PC-3 (cell line): ENCODE measurements at regions not wholly inside any gene's neighbourhood (a gene's known extent, or its start where the extent isn't known, plus 50 kb on each side); places are given as distances from the start of the nearest gene placed in this dataset.

ENCODE experiments used
- CTCF ChIP-seq: fragments of 300-600 bp; sonication (generic); conservative IDR thresholded peaks from 2 replicates; pipeline ENCODE4 v1.5.1; 2017; ENCODE audit warnings: antibody characterized with exemption, low read depth, mild to moderate bottlenecking, low read length
- EZH2 ChIP-seq: fragments of 300-600 bp; sonication (generic); IDR thresholded peaks from one replicate; pipeline ENCODE4 v1.6.1; 2017; ENCODE audit warnings: antibody characterized with exemption, mild to moderate bottlenecking, low read length; ENCODE audit not compliant: unreplicated experiment
- EZH2phosphoT487 ChIP-seq: fragments of 300-600 bp; sonication (generic); IDR thresholded peaks from 2 replicates; pipeline ENCODE4 v1.6.1; 2018; ENCODE audit warnings: mild to moderate bottlenecking, antibody characterized with exemption, low read length, borderline replicate concordance

DNA sequence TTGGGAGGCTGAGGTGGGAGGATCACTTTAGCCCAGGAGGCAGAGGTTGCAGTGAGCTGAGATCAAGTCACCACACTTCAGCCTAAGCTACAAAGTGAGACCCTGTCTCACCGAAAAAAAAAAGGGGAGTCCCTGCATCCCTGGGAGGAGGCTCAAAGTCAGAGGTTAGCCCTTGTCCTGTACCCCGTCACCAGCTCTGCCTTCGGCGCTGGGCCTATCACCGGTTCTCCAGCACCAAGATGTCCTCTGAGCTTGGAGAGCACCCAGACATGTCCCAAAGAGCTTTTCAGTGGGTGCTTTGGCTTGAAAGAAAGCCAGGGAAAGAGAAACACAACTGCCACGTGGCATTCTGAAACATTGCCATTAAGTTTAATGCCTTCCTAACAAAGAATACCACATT is 356.9 kb upstream of the TSHZ3 start:
- no peak for TF ChIP-seq CTCF
- no peak for TF ChIP-seq EZH2
- TF ChIP-seq EZH2phosphoT487, result no peak
